ENCODE measurements at regions not wholly inside any gene's neighbourhood (a gene's known extent, or its start where the extent isn't known, plus 50 kb on each side); places are given as distances from the start of the nearest gene placed in this dataset.

DNA sequence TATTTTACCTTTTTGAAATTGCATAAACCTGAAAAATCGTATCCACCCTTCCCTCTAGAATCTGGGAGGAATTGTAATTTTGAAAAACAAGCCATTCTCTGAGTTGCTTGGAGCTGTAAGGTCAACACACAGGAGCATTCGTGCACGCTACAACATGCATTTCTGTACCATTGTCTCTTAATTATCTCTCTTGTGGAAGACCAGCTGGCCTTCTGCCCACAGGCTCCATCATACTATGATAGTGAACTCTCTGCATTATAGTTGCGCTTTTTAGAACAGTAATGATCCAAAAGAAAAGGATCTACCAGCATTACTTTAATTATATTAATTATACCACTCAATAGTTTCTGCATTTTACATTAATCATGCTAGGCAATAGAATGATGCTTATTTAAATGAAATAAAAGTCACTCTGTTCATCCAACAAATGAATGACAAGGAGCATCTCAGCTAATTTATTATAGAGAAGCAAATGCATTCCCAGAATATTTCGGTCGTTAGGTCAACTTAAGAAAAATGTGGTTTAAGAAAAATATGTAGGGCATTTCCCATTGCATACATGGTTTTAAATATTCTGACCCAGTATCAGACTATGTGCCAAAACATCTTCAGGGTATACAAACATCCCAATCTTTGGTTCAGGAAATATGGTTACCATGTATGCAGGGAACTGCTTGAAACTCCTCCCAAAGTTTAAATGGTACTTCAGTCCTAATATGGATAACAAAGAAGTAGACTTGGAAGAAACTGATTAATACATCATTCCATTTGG, 263.5 kb downstream of the TFAP2A start:
- ATAC-seq (ENCODE audit: low read depth) (peak; percentile 74), DNase-seq (peak; percentile 5)
- Histone ChIP-seq H2BK15ac (ENCODE audit: low read depth, low read length) (no peak overlapping the region), H3K4me2 (ENCODE audit: low read depth, low read length) (no peak overlapping the region), H3K56ac (ENCODE audit: extremely low read depth, insufficient read depth, low read length) (no peak overlapping the region), H3K23ac (ENCODE audit: low read depth, low read length) (no peak overlapping the region), H2AK9ac (replicated peaks; ENCODE audit: low read depth, low read length, poor library complexity) (no peak overlapping the region), H4K20me1 (ENCODE audit: insufficient read depth, low read length) (no peaks in the 10 kb centered on the region), H3K27ac (ENCODE audit: insufficient read depth, low read length) (no peak overlapping the region), H2BK120ac (ENCODE audit: low read depth, low read length) (no peak overlapping the region), H3K14ac (replicated peaks; ENCODE audit: low read depth, low read length) (no peak overlapping the region), H3K9me1 (ENCODE audit: insufficient read depth, low read length) (no peaks in the 10 kb centered on the region), H3K9me3 (ENCODE audit: control insufficient read depth, insufficient read depth, low read length) (peaks cover 7% of the 10 kb centered on the region), H4K5ac (ENCODE audit: low read depth, low read length) (no peak overlapping the region), H3K4me1 (ENCODE audit: control insufficient read depth, insufficient read depth, low read length) (no peaks in the 10 kb centered on the region), H3K79me1 (ENCODE audit: low read depth in 1 of 2, low read length in 2 of 2) (no peaks in the 10 kb centered on the region), H3K36me3 (ENCODE audit: control insufficient read depth, insufficient read depth, low read length) (no peaks in the 10 kb centered on the region), H2BK20ac (ENCODE audit: low read depth, low read length) (no peak overlapping the region), H4K8ac (ENCODE audit: low read depth in 2 of 2, low read length in 2 of 2) (no peak overlapping the region), H4K91ac (ENCODE audit: insufficient read depth, low read depth, low read length) (no peak overlapping the region), H2AK5ac (ENCODE audit: low read depth, low read length) (no peak overlapping the region), H3K4me3 (ENCODE audit: insufficient read depth, low read depth, low read length) (no peak overlapping the region), H2AFZ (replicated peaks; ENCODE audit: low read length, poor library complexity) (no peak overlapping the region), H3K18ac (ENCODE audit: low read depth, low read length) (no peak overlapping the region), H3K4ac (ENCODE audit: low read depth, low read length) (no peak overlapping the region), H3K27me3 (ENCODE audit: control insufficient read depth, insufficient read depth, low read length) (no peaks in the 10 kb centered on the region), H3K9ac (ENCODE audit: low read depth, low read length) (no peak overlapping the region), H2BK5ac (ENCODE audit: low read depth, low read length, poor library complexity, severe bottlenecking) (no peak overlapping the region)
- no peak for TF ChIP-seq BHLHE40 (IDR thresholded peaks at IDR 0.05; ENCODE audit: low read depth, low read length)
- no peak for TF ChIP-seq ELK1 (IDR thresholded peaks at IDR 0.05; ENCODE audit: borderline replicate concordance, low read depth, low read length)
- TF ChIP-seq USF2 (IDR thresholded peaks at IDR 0.05; ENCODE audit: low read depth, low read length) = no peak
- TF ChIP-seq POLR2A (IDR thresholded peaks at IDR 0.05; ENCODE audit: low read depth, low read length) = no peak
- no peak for TF ChIP-seq NFE2L2 (IDR thresholded peaks at IDR 0.05; ENCODE audit: low read depth, low read length)
- TF ChIP-seq MAFK (IDR thresholded peaks at IDR 0.05; ENCODE audit: low read depth, low read length) = no peak
- no peak for TF ChIP-seq CEBPB (IDR thresholded peaks at IDR 0.05; ENCODE audit: low read depth, low read length)
- in situ Hi-C loops (cut with MboI; ENCODE audit: low sequenced_read_pairs) = no loop called here
- no TSS peak for BruUV-seq (replicated peaks)
- dilution Hi-C loops (cut with HindIII; ENCODE audit: low sequenced_read_pairs, unreplicated experiment) = no loop called here
- POLR2A ChIA-PET (ENCODE audit: unreplicated experiment) = no interaction called here
- WGBS, 2 experiments (ENCODE audit: extremely low coverage in 2 of 2, insufficient read length in 1 of 2) = no CpG with 5 or more reads among the region's 6 CpGs
- intact Hi-C loops (cut with micrococcal nuclease) = no loop called here
- CTCF ChIA-PET = no interaction called here
